ENCODE measurements at regions not wholly inside any gene's neighbourhood (a gene's known extent, or its start where the extent isn't known, plus 50 kb on each side); places are given as distances from the start of the nearest gene placed in this dataset.
A peak's percentile ranks its signal among the peaks of the same experiment; 100 is the strongest.

DNA sequence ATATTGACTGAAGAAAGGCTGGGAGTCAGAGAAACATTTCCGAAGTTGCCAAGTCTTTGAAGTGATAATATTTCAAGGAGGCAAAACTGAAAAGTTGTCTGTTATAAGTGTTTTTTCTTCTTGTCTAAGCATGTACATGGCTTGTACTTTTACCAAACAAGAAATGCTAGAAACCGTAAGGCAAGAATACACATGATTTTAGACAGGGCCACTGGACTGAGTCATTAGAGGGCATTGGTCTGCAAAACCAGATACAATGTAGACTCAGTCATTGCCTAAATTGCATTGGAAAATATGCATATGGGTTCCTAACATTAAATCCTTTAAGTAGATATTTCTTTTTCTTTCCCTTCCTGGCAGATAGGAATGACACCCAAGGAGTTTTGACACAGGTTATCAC lies 284.9 kb upstream of the PUDP start:
- DNase-seq (no peak), FAIRE-seq (no peak)
- Histone ChIP-seq H3K27ac (ENCODE audit: low read depth in 2 of 2, low read length in 2 of 2) (no peak overlapping the region), H3K9me3 (ENCODE audit: control insufficient read depth in 2 of 3, insufficient read depth in 1 of 3, low read length in 3 of 3) (no peaks in the 10 kb centered on the region), H3K9ac (ENCODE audit: low read length in 3 of 3) (no peak overlapping the region), H3K4me1 (ENCODE audit: control insufficient read depth in 2 of 3, insufficient read depth in 2 of 3, low read depth in 1 of 3, low read length in 3 of 3) (no peaks in the 10 kb centered on the region), H3K27me3 (ENCODE audit: control insufficient read depth, insufficient read depth, low read length) (no peaks in the 10 kb centered on the region), H3K4me3 (ENCODE audit: low read length in 3 of 3) (no peak overlapping the region), H3K36me3 (ENCODE audit: control insufficient read depth in 2 of 3, insufficient read depth in 3 of 3, low read length in 3 of 3) (no peaks in the 10 kb centered on the region)
- TF ChIP-seq, protein P1, sequence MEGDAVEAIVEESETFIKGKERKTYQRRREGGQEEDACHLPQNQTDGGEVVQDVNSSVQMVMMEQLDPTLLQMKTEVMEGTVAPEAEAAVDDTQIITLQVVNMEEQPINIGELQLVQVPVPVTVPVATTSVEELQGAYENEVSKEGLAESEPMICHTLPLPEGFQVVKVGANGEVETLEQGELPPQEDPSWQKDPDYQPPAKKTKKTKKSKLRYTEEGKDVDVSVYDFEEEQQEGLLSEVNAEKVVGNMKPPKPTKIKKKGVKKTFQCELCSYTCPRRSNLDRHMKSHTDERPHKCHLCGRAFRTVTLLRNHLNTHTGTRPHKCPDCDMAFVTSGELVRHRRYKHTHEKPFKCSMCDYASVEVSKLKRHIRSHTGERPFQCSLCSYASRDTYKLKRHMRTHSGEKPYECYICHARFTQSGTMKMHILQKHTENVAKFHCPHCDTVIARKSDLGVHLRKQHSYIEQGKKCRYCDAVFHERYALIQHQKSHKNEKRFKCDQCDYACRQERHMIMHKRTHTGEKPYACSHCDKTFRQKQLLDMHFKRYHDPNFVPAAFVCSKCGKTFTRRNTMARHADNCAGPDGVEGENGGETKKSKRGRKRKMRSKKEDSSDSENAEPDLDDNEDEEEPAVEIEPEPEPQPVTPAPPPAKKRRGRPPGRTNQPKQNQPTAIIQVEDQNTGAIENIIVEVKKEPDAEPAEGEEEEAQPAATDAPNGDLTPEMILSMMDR (IDR thresholded peaks at IDR 0.05; ENCODE audit: borderline replicate concordance, extremely low read depth, insufficient read depth) = no peak
- intact Hi-C loops (cut with DNase I) = no loop called here

DNA sequence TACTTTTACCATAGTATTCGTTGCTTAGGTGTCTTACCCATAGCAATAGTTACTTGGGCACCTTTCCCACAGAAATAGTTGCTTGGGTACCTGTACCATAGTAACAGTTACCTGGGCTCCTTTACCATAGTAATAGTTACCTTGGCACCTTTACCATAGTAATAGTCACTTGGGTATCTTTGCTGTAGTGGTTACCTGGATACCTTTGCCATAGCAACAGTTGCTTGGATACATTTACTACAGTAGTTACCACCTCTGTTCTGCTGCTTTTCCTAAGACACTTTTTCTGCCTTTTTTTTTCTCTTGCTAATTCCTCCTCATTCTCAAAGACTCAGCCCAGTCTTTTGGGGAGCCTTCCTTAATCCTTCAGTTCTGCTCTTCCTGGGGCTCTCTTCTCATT lies 272.8 kb upstream of the PUDP start:
- Histone ChIP-seq H3K9me3 (ENCODE audit: control insufficient read depth in 2 of 3, insufficient read depth in 1 of 3, low read length in 3 of 3) (no peaks in the 10 kb centered on the region), H3K4me1 (ENCODE audit: control insufficient read depth in 2 of 3, insufficient read depth in 2 of 3, low read depth in 1 of 3, low read length in 3 of 3) (no peaks in the 10 kb centered on the region), H3K9ac (ENCODE audit: low read length in 3 of 3) (no peak overlapping the region), H3K36me3 (ENCODE audit: control insufficient read depth in 2 of 3, insufficient read depth in 3 of 3, low read length in 3 of 3) (no peaks in the 10 kb centered on the region), H3K27me3 (ENCODE audit: control insufficient read depth, insufficient read depth, low read length) (no peaks in the 10 kb centered on the region), H3K27ac (ENCODE audit: low read depth in 2 of 2, low read length in 2 of 2) (no peak overlapping the region), H3K4me3 (ENCODE audit: low read length in 3 of 3) (no peak overlapping the region)
- TF ChIP-seq, protein P1 (IDR thresholded peaks at IDR 0.05; ENCODE audit: borderline replicate concordance, extremely low read depth, insufficient read depth) = no peak
- no peak for DNase-seq
- FAIRE-seq = no peak
- intact Hi-C loops (cut with DNase I) = no loop called here

DNA sequence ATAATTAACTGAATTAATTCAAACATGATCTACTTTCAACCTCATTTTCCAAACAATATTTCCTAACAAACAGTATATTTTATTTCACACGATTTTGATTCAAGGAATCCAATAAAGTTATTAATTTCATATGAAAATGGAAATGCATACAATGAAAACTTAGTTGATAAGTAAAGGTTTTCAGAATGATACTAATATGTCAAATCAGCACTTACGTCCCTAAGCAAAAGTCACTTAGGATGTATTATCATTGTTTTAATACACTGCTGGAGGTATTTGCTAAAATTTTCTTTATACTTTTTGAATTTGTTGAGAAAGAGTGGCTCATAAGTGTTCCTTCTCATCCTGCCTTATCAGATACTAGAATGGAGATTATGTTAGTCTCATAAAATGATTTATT lies 266.8 kb upstream of the PUDP start:
- FAIRE-seq = peak; percentile 98
- H3K36me3 ChIP-seq (ENCODE audit: control insufficient read depth in 2 of 3, insufficient read depth in 3 of 3, low read length in 3 of 3) = no peaks in the 10 kb centered on the region
- TF ChIP-seq, protein P1 (IDR thresholded peaks at IDR 0.05; ENCODE audit: borderline replicate concordance, extremely low read depth, insufficient read depth) = no peak

DNA sequence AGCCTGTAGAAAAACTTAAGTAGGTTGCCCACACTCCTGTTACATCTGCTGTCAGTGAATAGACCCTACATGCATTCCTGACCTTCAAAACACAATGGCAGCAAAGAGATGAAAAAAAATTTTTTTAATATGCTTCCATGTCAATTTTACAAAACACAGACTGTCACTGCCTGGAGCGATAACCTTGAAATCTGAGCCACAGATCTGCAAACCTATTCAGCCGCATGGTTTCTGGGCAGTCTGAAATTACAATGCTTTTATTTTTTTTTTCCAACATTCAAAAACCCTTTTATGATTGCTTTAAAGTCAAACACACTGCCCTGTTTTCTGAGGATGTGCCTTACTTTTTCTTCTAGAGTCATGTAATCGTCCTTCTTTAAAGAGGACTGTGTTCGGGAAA lies 264.9 kb upstream of the PUDP start:
- TF ChIP-seq, protein P1 (IDR thresholded peaks at IDR 0.05; ENCODE audit: borderline replicate concordance, extremely low read depth, insufficient read depth) = no peak
- Histone ChIP-seq H3K27ac (ENCODE audit: low read depth in 2 of 2, low read length in 2 of 2) (no peak overlapping the region), H3K9ac (ENCODE audit: low read length in 3 of 3) (no peak overlapping the region), H3K4me1 (ENCODE audit: control insufficient read depth in 2 of 3, insufficient read depth in 2 of 3, low read depth in 1 of 3, low read length in 3 of 3) (no peaks in the 10 kb centered on the region), H3K36me3 (ENCODE audit: control insufficient read depth in 2 of 3, insufficient read depth in 3 of 3, low read length in 3 of 3) (no peaks in the 10 kb centered on the region), H3K27me3 (ENCODE audit: control insufficient read depth, insufficient read depth, low read length) (no peaks in the 10 kb centered on the region), H3K9me3 (ENCODE audit: control insufficient read depth in 2 of 3, insufficient read depth in 1 of 3, low read length in 3 of 3) (no peaks in the 10 kb centered on the region), H3K4me3 (ENCODE audit: low read length in 3 of 3) (no peak overlapping the region)
- no peak for FAIRE-seq
- intact Hi-C loops (cut with DNase I) = no loop called here
- no peak for DNase-seq

More for the DNA sequence above, 266.8 kb upstream of the PUDP start:
- H3K27ac ChIP-seq (ENCODE audit: low read depth in 2 of 2, low read length in 2 of 2) = no peak overlapping the region
- H3K4me3 ChIP-seq (ENCODE audit: low read length in 3 of 3) = no peak overlapping the region
- H3K9me3 ChIP-seq (ENCODE audit: control insufficient read depth in 2 of 3, insufficient read depth in 1 of 3, low read length in 3 of 3) = no peaks in the 10 kb centered on the region
- no peaks in the 10 kb centered on the region for H3K4me1 ChIP-seq (ENCODE audit: control insufficient read depth in 2 of 3, insufficient read depth in 2 of 3, low read depth in 1 of 3, low read length in 3 of 3)
- H3K27me3 ChIP-seq (ENCODE audit: control insufficient read depth, insufficient read depth, low read length) = no peaks in the 10 kb centered on the region
- H3K9ac ChIP-seq (ENCODE audit: low read length in 3 of 3) = no peak overlapping the region
- intact Hi-C loops (cut with DNase I) = no loop called here
- DNase-seq = no peak
